A673 (cell line): ENCODE measurements at regions not wholly inside any gene's neighbourhood (a gene's known extent, or its start where the extent isn't known, plus 50 kb on each side); places are given as distances from the start of the nearest gene placed in this dataset.

Source experiments
- BruUV-seq: library from RNA; stranded (reverse); fragments of 400-500 nt; replicated peaks from 2 replicates; lab custom pipeline; 2021; lab: Mats Ljungman, UMichigan
- CTCF ChIA-PET: fragments of 300-600 bp; sonication (Branson Sonifier 250); formaldehyde crosslinking; loops from one replicate; lab custom pipeline; 2022; ENCODE audit warnings: antibody characterized with exemption; lab: Charles Lee
- POLR2A ChIA-PET: fragments of 300-600 bp; sonication (Branson Sonifier 250); formaldehyde crosslinking; loops from one replicate; lab custom pipeline; 2022; ENCODE audit warnings: antibody characterized with exemption; ENCODE audit not compliant: low non-redundant PET; lab: Charles Lee
- DNase-seq: peaks from one replicate; pipeline ENCODE4 v3.0.0-alpha.2; 2015; ENCODE audit warnings: low spot score
- H3K27ac ChIP-seq: fragments of 200-600 bp; sonication (generic); 2 replicates; pipeline ENCODE4 v1.5.1; 2016; ENCODE audit warnings: mixed run types, low read depth, mild to moderate bottlenecking, mixed read lengths, antibody characterized with exemption, low read length; ENCODE audit not compliant: poor library complexity, severe bottlenecking
- H3K27me3 ChIP-seq: fragments of 200-600 bp; sonication (generic); replicated peaks from 2 replicates; pipeline ENCODE4 v1.6.1; 2017; ENCODE audit warnings: mixed run types, low read depth, mild to moderate bottlenecking, mixed read lengths, antibody characterized with exemption, low read length; ENCODE audit not compliant: insufficient read depth, poor library complexity
- H3K36me3 ChIP-seq: fragments of 200-600 bp; sonication (generic); 2 replicates; pipeline ENCODE4 v1.6.1; 2016; ENCODE audit warnings: mixed run types, mild to moderate bottlenecking, mixed read lengths, antibody characterized with exemption, low read length; ENCODE audit not compliant: insufficient read depth, poor library complexity, severe bottlenecking
- H3K4me1 ChIP-seq: fragments of 200-600 bp; sonication (generic); 2 replicates; pipeline ENCODE4 v1.6.1; 2017; ENCODE audit warnings: mixed run types, mild to moderate bottlenecking, mixed read lengths, antibody characterized with exemption, low read length; ENCODE audit not compliant: insufficient read depth, poor library complexity, severe bottlenecking
- H3K4me3 ChIP-seq: fragments of 200-600 bp; sonication (generic); 2 replicates; pipeline ENCODE4 v1.5.1; 2016; ENCODE audit warnings: low read depth, mixed run types, mild to moderate bottlenecking, mixed read lengths, low read length; ENCODE audit not compliant: poor library complexity, severe bottlenecking
- H3K9me3 ChIP-seq: fragments of 200-600 bp; sonication (generic); 2 replicates; pipeline ENCODE4 v1.6.1; 2016; ENCODE audit warnings: mixed run types, low read depth, mild to moderate bottlenecking, mixed read lengths, antibody characterized with exemption, low read length; ENCODE audit not compliant: poor library complexity, severe bottlenecking
- EZH2 ChIP-seq: fragments of 200-600 bp; sonication (generic); IDR thresholded peaks from 2 replicates; pipeline ENCODE4 v1.6.1; 2017; ENCODE audit warnings: borderline replicate concordance, low read depth, mild to moderate bottlenecking, mixed read lengths, antibody characterized with exemption, low read length; ENCODE audit not compliant: poor library complexity, severe bottlenecking
- intact Hi-C: fragments of 100-400 bp; cut with micrococcal nuclease; formaldehyde crosslinking; loops from one replicate; pipeline ENCODE4 v1.10.0; 2022; ENCODE audit not compliant: unreplicated experiment
- TF ChIP-seq, protein P1 (sequence below): fragments of 300-800, 200-600 bp; sonication (generic); conservative IDR thresholded peaks from 2 replicates; pipeline ENCODE4 v1.5.1; 2017; ENCODE audit warnings: low read depth, mild to moderate bottlenecking, antibody characterized with exemption, low read length, moderate library complexity, mixed read lengths

DNA sequence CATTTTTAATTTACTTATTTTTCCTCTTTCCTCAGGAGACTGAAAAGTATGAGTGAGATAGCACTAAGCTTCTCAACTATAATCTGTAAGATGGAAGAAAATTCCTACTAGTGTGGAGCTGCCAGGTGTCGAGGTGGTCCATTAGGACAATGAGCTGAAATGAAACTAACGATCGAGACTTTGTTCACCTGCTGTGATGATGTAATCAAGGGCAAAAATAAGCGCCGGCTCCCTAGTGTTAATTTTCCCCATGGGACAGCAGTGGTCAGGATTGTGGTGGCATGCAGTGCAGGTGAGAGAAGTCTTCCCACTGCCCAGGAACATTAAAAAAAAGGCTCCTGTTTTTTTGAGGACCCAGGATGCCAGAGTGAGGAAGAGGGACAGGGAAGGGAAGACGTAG lies 859.1 kb upstream of the GCFC2 start:
- BruUV-seq: no TSS peak

DNA sequence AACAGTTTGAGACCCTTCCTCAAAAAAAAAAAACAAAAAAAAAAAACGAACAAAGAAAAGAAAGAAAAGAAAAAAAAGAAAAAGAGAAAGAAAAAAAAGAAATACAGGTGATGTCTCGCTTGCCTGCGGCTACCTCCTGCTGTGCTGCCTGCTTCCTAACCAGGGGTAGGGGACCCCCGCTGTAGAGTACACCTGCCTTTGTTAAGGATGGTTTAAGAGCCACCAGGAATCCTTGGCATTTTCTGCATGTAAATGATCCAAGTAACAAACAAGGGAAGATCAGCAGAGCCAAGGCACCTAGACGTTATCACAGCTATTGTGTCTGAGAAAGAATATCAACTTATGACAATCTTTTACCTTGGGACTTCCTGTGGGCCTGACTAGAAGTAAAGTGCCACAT lies 856.8 kb upstream of the GCFC2 start:
- Histone ChIP-seq H3K36me3 (no peaks in the 10 kb centered on the region), H3K27ac (no peak overlapping the region), H3K4me1 (no peaks in the 10 kb centered on the region), H3K4me3 (no peak overlapping the region), H3K27me3 (no peaks in the 10 kb centered on the region), H3K9me3 (no peaks in the 10 kb centered on the region)
- DNase-seq: no peak
- TF ChIP-seq, protein P1, sequence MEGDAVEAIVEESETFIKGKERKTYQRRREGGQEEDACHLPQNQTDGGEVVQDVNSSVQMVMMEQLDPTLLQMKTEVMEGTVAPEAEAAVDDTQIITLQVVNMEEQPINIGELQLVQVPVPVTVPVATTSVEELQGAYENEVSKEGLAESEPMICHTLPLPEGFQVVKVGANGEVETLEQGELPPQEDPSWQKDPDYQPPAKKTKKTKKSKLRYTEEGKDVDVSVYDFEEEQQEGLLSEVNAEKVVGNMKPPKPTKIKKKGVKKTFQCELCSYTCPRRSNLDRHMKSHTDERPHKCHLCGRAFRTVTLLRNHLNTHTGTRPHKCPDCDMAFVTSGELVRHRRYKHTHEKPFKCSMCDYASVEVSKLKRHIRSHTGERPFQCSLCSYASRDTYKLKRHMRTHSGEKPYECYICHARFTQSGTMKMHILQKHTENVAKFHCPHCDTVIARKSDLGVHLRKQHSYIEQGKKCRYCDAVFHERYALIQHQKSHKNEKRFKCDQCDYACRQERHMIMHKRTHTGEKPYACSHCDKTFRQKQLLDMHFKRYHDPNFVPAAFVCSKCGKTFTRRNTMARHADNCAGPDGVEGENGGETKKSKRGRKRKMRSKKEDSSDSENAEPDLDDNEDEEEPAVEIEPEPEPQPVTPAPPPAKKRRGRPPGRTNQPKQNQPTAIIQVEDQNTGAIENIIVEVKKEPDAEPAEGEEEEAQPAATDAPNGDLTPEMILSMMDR: no peak
- TF ChIP-seq EZH2: no peak
- BruUV-seq: no TSS peak
- intact Hi-C loops: no loop called here
- ChIA-PET POLR2A (no interaction called here), CTCF (no interaction called here)

More for the DNA sequence above, 859.1 kb upstream of the GCFC2 start:
- Histone ChIP-seq H3K27me3 (no peaks in the 10 kb centered on the region), H3K27ac (no peak overlapping the region), H3K9me3 (no peaks in the 10 kb centered on the region), H3K36me3 (no peaks in the 10 kb centered on the region), H3K4me3 (no peak overlapping the region), H3K4me1 (no peaks in the 10 kb centered on the region)
- intact Hi-C loops: no loop called here
- TF ChIP-seq, protein P1: no peak
- no peak for TF ChIP-seq EZH2
- POLR2A ChIA-PET: no interaction called here
- no peak for DNase-seq
- CTCF ChIA-PET: no interaction called here

DNA sequence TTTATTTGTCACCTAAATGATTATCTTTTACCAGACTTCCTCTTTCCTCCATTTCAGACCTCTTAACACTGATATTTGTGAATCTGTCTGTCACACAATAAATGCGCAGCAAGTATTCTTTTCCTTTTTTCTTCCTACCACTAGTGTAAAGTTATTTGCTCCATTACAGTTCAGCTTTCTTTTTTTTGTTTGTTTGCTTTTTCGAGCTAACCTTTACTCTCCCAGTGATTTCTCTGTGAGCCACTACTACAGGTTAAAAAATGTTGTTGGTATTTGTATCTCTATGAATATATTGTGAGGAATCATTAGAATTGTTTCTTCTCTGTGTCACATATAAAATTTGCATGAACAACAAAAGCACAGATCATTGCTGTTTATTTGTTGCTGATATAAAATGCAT lies 854.0 kb upstream of the GCFC2 start:
- no TSS peak for BruUV-seq
- CTCF ChIA-PET: no interaction called here

More for the DNA sequence above, 854.0 kb upstream of the GCFC2 start:
- Histone ChIP-seq H3K4me1 (no peaks in the 10 kb centered on the region), H3K27me3 (no peaks in the 10 kb centered on the region), H3K4me3 (no peak overlapping the region), H3K27ac (no peak overlapping the region), H3K36me3 (no peaks in the 10 kb centered on the region), H3K9me3 (no peaks in the 10 kb centered on the region)
- intact Hi-C loops: no loop called here
- DNase-seq: no peak
- TF ChIP-seq, protein P1: no peak
- TF ChIP-seq EZH2: no peak
- POLR2A ChIA-PET: no interaction called here
